GM18505 (cell line): ENCODE measurements at regions not wholly inside any gene's neighbourhood (a gene's known extent, or its start where the extent isn't known, plus 50 kb on each side); places are given as distances from the start of the nearest gene placed in this dataset.

Experiments
- ATAC-seq: cut with Tn5 transposase; IDR thresholded peaks from one replicate; pipeline ENCODE4 v1.9.1; 2021; ENCODE audit not compliant: unreplicated experiment
- POLR2A ChIP-seq: IDR thresholded peaks from 4 replicates; pipeline ENCODE4 v1.6.1; 2011; ENCODE audit warnings: borderline replicate concordance; ENCODE audit not compliant: insufficient read depth, insufficient read length; ENCODE audit errors: extremely low read depth

DNA sequence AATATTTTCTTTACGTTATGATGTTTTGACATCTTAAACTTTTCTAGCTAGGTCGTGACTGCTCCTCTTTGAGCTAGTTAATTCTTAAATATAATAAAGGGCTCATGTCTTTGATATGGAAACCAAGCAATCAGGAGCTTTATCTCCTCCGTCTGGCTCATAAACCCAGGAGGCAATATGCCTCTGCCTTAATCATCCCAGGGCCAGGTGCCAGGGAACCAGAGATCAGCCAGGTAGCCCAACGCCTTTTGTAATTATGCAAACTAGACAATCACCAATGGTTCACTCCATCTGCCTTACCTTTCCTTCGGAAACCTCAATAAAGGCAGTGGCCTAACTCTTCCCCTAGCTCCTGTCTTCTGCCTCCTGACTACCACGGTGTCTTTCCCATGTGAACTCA lies 213.7 kb downstream of the KCNJ3 start:
- ATAC-seq: no peak
- TF ChIP-seq POLR2A: no peak

DNA sequence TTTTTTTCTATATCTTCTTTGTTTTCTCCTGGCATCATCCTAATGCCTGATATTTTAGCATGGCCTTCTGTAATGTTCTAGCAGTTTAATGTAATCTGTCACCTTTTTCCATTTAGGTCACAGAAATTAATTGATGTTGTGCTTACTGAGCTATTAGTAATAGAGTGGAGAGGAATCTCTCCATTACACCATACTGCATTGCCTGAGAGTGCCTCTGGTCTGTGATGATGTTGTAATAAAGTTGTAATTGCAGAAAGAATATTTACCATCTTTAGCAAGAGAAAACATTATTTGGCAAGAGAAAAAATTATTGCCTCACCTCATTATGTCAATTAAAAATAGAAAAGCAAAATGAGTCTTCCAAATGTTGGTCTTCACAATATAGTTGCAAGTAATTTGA lies 213.2 kb downstream of the KCNJ3 start:
- no peak for TF ChIP-seq POLR2A
- ATAC-seq: no peak

- no peak for TF ChIP-seq POLR2A
- ATAC-seq: no peak
These were observed 212.2 kb downstream of the KCNJ3 start for GRCh38 chr2:154910701-154911100.

DNA sequence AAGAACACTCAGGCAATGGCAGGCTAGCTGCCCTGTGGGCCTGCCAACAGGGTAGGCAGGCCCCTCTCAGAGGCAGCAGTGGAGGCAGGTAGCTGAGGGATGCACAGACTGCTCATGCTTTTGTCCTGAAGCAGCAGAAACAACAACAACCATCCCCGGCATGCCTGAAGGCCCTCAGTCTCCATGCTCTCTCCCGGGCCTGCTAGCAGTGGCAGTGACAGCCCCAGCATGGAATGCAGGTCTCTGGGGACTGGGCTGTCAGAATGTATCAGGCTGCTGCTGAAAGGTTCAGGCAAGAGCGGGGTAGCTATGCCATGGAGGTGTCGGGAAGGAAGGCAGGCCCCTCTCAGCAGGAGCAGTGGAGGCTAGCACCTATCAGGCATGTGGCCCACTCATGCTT lies 209.8 kb downstream of the KCNJ3 start:
- no peak for TF ChIP-seq POLR2A
- ATAC-seq: no peak
